ENCODE measurements at regions not wholly inside any gene's neighbourhood (a gene's known extent, or its start where the extent isn't known, plus 50 kb on each side); places are given as distances from the start of the nearest gene placed in this dataset.

- TF ChIP-seq TCF4 (CRISPR knock-in tag; IDR thresholded peaks at IDR 0.05; ENCODE audit: borderline replicate concordance) (no peak), ZFP3 (CRISPR knock-in tag; IDR thresholded peaks at IDR 0.05) (no peak), ZFP30 (CRISPR knock-in tag; IDR thresholded peaks at IDR 0.05) (no peak), CREB5 (CRISPR knock-in tag; IDR thresholded peaks at IDR 0.05; ENCODE audit: low read depth) (no peak)
Observed at GRCh38 chr13:67754012-67754411, 523.9 kb upstream of the PCDH9 start (continued).

GRCh38 chr13:67752759-67753158 lies 522.6 kb upstream of the PCDH9 start:
- TF ChIP-seq ZC3H10 (CRISPR knock-in tag; IDR thresholded peaks at IDR 0.05) (no peak), OSR1 (CRISPR knock-in tag; IDR thresholded peaks at IDR 0.05) (no peak), PPARA (CRISPR knock-in tag; IDR thresholded peaks at IDR 0.05; ENCODE audit: borderline replicate concordance) (no peak)
- no peak for ATAC-seq

- ATAC-seq: no peak
Observed at GRCh38 chr13:67742478-67742877, 512.3 kb upstream of the PCDH9 start.

More at GRCh38 chr13:67742478-67742877, 512.3 kb upstream of the PCDH9 start:
- TF ChIP-seq TOX (CRISPR knock-in tag; IDR thresholded peaks at IDR 0.05; ENCODE audit: borderline replicate concordance) (no peak), ARNTL (CRISPR knock-in tag; IDR thresholded peaks at IDR 0.05; ENCODE audit: borderline replicate concordance, low read depth) (no peak), BACH2 (CRISPR knock-in tag; IDR thresholded peaks at IDR 0.05; ENCODE audit: borderline replicate concordance) (no peak), RARB (CRISPR knock-in tag; IDR thresholded peaks at IDR 0.05) (no peak), CREB5 (CRISPR knock-in tag; IDR thresholded peaks at IDR 0.05; ENCODE audit: low read depth) (no peak), ZC3H10 (CRISPR knock-in tag; IDR thresholded peaks at IDR 0.05) (no peak), PATZ1 (CRISPR knock-in tag; IDR thresholded peaks at IDR 0.05; ENCODE audit: borderline replicate concordance) (no peak), ESRRG (CRISPR knock-in tag; IDR thresholded peaks at IDR 0.05) (no peak), PPARA (CRISPR knock-in tag; IDR thresholded peaks at IDR 0.05; ENCODE audit: borderline replicate concordance) (no peak), ZFP3 (CRISPR knock-in tag; IDR thresholded peaks at IDR 0.05) (no peak), ZNF565 (CRISPR knock-in tag; conservative IDR thresholded peaks at IDR 0.05; ENCODE audit: low read depth) (no peak), POU6F1 (CRISPR knock-in tag; IDR thresholded peaks at IDR 0.05; ENCODE audit: borderline replicate concordance, low read depth) (no peak), TCF4 (CRISPR knock-in tag; IDR thresholded peaks at IDR 0.05; ENCODE audit: borderline replicate concordance) (no peak), CSDC2 (CRISPR knock-in tag; IDR thresholded peaks at IDR 0.05) (no peak), CSRNP3 (CRISPR knock-in tag; IDR thresholded peaks at IDR 0.05) (no peak), ISL1 (CRISPR knock-in tag; IDR thresholded peaks at IDR 0.05) (no peak), GLIS3 (CRISPR knock-in tag; IDR thresholded peaks at IDR 0.05) (no peak), SNAI2 (CRISPR knock-in tag; IDR thresholded peaks at IDR 0.05) (no peak)
